ENCODE measurements at regions not wholly inside any gene's neighbourhood (a gene's known extent, or its start where the extent isn't known, plus 50 kb on each side); places are given as distances from the start of the nearest gene placed in this dataset.

DNA sequence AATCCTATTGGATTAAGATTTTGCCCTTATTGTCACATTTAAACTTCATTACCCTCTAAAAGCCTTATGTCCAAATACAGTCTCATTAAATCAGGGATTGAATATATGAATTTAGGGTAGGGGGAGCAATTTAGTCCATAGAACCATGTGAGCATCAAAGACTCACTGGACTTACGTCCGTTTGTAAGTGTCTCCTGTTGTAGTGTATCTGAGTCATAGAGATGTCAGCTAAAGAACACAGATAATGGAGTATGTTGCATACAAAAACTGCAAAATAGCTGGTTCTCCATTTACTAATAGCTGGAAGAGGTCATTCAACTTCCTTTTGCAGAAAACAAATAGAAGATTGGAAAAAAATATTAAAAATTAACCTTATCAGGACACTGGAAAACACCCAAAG is 599.1 kb upstream of the SOX9 start:
- TF ChIP-seq, protein P1, sequence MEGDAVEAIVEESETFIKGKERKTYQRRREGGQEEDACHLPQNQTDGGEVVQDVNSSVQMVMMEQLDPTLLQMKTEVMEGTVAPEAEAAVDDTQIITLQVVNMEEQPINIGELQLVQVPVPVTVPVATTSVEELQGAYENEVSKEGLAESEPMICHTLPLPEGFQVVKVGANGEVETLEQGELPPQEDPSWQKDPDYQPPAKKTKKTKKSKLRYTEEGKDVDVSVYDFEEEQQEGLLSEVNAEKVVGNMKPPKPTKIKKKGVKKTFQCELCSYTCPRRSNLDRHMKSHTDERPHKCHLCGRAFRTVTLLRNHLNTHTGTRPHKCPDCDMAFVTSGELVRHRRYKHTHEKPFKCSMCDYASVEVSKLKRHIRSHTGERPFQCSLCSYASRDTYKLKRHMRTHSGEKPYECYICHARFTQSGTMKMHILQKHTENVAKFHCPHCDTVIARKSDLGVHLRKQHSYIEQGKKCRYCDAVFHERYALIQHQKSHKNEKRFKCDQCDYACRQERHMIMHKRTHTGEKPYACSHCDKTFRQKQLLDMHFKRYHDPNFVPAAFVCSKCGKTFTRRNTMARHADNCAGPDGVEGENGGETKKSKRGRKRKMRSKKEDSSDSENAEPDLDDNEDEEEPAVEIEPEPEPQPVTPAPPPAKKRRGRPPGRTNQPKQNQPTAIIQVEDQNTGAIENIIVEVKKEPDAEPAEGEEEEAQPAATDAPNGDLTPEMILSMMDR (IDR thresholded peaks at IDR 0.05), result no peak
- TF ChIP-seq POLR2A (IDR thresholded peaks at IDR 0.05), result no peak

Data from Peyer's patch (tissue), 4 donors.